ENCODE measurements at regions not wholly inside any gene's neighbourhood (a gene's known extent, or its start where the extent isn't known, plus 50 kb on each side); places are given as distances from the start of the nearest gene placed in this dataset.

DNA sequence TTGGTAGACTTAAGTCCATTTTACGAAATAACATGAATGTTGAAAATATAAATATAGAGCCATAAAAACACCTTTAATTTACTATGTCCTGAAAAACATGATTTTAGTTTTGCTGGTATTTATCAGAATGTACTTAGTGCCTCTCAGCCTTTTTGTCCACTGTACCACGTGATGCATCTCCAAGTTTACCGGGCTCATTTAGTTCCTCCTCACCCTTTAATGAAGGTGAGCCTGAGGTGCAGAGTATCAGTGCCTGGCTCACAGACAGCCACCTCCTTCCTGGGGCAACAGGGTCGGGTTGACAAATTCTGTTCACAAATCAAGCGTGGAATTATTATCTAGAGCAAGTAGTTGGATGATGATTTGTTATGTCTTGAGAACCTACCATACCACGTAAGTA is 420.5 kb upstream of the MEIS1 start:
- TF ChIP-seq, protein P1, sequence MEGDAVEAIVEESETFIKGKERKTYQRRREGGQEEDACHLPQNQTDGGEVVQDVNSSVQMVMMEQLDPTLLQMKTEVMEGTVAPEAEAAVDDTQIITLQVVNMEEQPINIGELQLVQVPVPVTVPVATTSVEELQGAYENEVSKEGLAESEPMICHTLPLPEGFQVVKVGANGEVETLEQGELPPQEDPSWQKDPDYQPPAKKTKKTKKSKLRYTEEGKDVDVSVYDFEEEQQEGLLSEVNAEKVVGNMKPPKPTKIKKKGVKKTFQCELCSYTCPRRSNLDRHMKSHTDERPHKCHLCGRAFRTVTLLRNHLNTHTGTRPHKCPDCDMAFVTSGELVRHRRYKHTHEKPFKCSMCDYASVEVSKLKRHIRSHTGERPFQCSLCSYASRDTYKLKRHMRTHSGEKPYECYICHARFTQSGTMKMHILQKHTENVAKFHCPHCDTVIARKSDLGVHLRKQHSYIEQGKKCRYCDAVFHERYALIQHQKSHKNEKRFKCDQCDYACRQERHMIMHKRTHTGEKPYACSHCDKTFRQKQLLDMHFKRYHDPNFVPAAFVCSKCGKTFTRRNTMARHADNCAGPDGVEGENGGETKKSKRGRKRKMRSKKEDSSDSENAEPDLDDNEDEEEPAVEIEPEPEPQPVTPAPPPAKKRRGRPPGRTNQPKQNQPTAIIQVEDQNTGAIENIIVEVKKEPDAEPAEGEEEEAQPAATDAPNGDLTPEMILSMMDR (tag by site-specific recombination; IDR thresholded peaks at IDR 0.05) = no peak
- no peak for TF ChIP-seq ZNF560 (tag by site-specific recombination; IDR thresholded peaks at IDR 0.05; ENCODE audit: borderline replicate concordance)
- TF ChIP-seq, protein P2, sequence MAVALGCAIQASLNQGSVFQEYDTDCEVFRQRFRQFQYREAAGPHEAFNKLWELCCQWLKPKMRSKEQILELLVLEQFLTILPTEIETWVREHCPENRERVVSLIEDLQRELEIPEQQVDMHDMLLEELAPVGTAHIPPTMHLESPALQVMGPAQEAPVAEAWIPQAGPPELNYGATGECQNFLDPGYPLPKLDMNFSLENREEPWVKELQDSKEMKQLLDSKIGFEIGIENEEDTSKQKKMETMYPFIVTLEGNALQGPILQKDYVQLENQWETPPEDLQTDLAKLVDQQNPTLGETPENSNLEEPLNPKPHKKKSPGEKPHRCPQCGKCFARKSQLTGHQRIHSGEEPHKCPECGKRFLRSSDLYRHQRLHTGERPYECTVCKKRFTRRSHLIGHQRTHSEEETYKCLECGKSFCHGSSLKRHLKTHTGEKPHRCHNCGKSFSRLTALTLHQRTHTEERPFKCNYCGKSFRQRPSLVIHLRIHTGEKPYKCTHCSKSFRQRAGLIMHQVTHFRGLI (tag by site-specific recombination; IDR thresholded peaks at IDR 0.05) = no peak
- no peak for TF ChIP-seq ZNF132 (tag by site-specific recombination; IDR thresholded peaks at IDR 0.05; ENCODE audit: borderline replicate concordance)
- TF ChIP-seq, protein P3, sequence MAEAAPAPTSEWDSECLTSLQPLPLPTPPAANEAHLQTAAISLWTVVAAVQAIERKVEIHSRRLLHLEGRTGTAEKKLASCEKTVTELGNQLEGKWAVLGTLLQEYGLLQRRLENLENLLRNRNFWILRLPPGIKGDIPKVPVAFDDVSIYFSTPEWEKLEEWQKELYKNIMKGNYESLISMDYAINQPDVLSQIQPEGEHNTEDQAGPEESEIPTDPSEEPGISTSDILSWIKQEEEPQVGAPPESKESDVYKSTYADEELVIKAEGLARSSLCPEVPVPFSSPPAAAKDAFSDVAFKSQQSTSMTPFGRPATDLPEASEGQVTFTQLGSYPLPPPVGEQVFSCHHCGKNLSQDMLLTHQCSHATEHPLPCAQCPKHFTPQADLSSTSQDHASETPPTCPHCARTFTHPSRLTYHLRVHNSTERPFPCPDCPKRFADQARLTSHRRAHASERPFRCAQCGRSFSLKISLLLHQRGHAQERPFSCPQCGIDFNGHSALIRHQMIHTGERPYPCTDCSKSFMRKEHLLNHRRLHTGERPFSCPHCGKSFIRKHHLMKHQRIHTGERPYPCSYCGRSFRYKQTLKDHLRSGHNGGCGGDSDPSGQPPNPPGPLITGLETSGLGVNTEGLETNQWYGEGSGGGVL (tag by site-specific recombination; IDR thresholded peaks at IDR 0.05) = no peak
- TF ChIP-seq, protein P4, sequence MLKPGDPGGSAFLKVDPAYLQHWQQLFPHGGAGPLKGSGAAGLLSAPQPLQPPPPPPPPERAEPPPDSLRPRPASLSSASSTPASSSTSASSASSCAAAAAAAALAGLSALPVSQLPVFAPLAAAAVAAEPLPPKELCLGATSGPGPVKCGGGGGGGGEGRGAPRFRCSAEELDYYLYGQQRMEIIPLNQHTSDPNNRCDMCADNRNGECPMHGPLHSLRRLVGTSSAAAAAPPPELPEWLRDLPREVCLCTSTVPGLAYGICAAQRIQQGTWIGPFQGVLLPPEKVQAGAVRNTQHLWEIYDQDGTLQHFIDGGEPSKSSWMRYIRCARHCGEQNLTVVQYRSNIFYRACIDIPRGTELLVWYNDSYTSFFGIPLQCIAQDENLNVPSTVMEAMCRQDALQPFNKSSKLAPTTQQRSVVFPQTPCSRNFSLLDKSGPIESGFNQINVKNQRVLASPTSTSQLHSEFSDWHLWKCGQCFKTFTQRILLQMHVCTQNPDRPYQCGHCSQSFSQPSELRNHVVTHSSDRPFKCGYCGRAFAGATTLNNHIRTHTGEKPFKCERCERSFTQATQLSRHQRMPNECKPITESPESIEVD (tag by site-specific recombination; IDR thresholded peaks at IDR 0.05) = no peak
- TF ChIP-seq, protein P5, sequence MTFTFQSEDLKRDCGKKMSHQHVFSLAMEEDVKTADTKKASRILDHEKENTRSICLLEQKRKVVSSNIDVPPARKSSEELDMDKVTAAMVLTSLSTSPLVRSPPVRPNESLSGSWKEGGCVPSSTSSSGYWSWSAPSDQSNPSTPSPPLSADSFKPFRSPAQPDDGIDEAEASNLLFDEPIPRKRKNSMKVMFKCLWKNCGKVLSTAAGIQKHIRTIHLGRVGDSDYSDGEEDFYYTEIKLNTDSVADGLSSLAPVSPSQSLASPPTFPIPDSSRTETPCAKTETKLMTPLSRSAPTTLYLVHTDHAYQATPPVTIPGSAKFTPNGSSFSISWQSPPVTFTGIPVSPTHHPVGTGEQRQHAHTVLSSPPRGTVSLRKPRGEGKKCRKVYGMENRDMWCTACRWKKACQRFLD (tag by site-specific recombination; IDR thresholded peaks at IDR 0.05) = no peak
- TF ChIP-seq ZNF701 (tag by site-specific recombination; IDR thresholded peaks at IDR 0.05) = no peak
- no peak for TF ChIP-seq ZSCAN23 (tag by site-specific recombination; IDR thresholded peaks at IDR 0.05)
- TF ChIP-seq ZBTB17 (tag by site-specific recombination; IDR thresholded peaks at IDR 0.05) = no peak
- TF ChIP-seq ZNF114 (tag by site-specific recombination; IDR thresholded peaks at IDR 0.05) = no peak
- TF ChIP-seq ZNF544 (tag by site-specific recombination; IDR thresholded peaks at IDR 0.05) = no peak
- TF ChIP-seq ZNF10 (tag by site-specific recombination; IDR thresholded peaks at IDR 0.05) = no peak
